HG02973 (cell line): ENCODE measurements at regions not wholly inside any gene's neighbourhood (a gene's known extent, or its start where the extent isn't known, plus 50 kb on each side); places are given as distances from the start of the nearest gene placed in this dataset.

Experiments used
- ATAC-seq: cut with Tn5 transposase; IDR thresholded peaks from one replicate; pipeline ENCODE4 v1.9.1; 2021; ENCODE audit warnings: moderate library complexity; ENCODE audit not compliant: unreplicated experiment

DNA sequence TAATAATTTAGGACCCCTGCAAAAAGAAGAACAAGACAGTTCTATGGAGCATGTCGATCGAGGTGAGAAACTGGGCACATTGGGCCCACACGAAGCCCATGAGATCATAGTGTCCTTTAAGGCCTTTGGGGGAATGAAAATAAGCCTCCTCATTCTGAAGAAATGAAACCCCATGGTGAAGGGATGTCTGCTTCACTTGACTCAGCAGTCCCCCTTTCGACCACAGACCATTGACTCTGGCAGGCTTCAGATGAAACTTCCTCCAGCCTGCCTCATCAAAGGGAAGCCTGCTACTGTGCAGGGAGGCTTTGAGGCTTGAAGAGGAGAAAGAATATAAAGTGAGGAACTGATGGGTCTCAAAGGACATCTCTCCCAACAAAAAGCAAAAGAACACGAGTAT, 144.2 kb upstream of the FBXL4 start:
- ATAC-seq = peak; percentile 93

DNA sequence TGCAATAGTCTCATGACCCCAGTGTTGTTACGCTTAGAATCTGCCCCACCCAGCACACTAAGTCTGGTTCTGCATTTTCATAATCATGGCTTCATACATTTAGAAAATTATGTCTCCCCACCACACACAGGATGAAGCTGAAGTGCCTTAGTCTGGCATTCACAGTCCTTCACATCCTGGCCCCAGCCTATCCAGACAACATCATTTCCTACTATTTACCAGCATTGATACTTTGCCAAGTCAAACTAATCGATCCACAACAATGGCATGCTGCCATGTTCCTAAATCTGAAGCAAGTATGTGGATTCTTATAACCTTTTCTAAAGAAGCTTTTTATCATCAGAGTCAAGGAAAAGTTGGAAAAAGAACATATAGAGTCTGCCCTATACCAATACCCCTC, 132.4 kb upstream of the FBXL4 start:
- no peak for ATAC-seq

GRCh38 chr6:99079058-99079457, 131.3 kb upstream of the FBXL4 start:
- no peak for ATAC-seq

GRCh38 chr6:99073223-99073622, 125.5 kb upstream of the FBXL4 start:
- ATAC-seq = no peak

DNA sequence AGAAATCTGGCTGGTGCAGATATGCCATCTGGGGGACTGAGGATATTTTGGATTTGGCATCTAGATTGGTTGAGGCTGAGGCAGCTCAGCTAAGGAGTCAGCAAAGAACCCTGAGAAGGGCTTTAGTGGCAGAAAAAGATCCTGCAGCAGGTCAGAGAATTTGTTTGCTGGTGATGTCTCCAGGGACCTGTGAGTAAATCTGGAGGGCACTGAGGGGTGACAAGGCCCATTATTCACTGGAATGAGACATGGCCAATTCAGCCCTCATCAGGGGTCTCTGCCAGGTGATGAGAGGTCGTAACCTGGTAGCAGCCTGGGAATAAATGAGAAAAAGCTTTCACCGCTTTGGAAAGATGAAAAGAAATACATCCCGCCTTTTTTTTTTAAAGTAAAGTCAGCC, 118.3 kb upstream of the FBXL4 start:
- no peak for ATAC-seq

- ATAC-seq = no peak
These were observed 117.1 kb upstream of the FBXL4 start for GRCh38 chr6:99064834-99065233.

DNA sequence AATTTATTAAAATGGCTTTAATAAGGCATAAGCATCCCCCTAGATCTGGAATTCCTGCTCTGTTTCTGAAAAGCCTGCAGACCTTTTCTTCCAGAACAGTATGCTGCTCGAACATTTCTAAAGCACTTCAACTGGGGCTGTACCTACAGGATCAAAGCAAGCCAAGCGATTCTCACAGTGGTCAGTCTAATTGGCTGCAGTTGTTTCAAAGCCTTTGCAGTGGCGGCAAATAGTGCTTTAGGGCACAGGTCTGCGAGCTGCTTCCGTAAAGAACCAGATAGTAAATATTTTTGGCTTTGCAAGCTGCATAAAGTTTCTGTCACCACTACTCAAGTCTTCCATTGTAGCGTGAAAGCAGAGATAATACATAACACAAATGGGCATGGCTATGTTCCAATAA, 88.9 kb upstream of the FBXL4 start:
- no peak for ATAC-seq

- ATAC-seq = no peak
These were observed 84.7 kb upstream of the FBXL4 start for GRCh38 chr6:99032396-99032795.

GRCh38 chr6:99031957-99032356, 84.2 kb upstream of the FBXL4 start:
- no peak for ATAC-seq

- ATAC-seq = no peak
These were observed 83.2 kb upstream of the FBXL4 start for GRCh38 chr6:99030915-99031314.

GRCh38 chr6:99026135-99026534, 78.4 kb upstream of the FBXL4 start:
- no peak for ATAC-seq

DNA sequence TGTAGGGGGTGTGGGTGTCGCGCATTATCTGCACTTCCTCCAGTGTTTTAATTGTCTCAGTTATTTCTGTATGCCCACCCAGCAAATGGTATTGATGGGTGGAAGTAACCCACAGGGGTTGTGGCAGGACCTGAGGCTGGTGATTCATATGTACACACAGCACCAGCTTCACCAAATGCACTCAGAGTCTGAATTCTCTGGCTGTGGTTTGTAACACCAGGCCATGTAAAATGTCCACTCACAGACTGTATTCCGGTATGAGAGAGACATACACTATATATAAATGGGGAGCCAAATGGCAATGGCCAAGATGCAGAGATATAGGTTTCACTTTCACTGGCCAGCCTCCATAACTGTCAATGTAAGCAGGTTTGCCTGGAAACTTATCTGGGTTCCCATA, 76.3 kb upstream of the FBXL4 start:
- ATAC-seq = no peak

DNA sequence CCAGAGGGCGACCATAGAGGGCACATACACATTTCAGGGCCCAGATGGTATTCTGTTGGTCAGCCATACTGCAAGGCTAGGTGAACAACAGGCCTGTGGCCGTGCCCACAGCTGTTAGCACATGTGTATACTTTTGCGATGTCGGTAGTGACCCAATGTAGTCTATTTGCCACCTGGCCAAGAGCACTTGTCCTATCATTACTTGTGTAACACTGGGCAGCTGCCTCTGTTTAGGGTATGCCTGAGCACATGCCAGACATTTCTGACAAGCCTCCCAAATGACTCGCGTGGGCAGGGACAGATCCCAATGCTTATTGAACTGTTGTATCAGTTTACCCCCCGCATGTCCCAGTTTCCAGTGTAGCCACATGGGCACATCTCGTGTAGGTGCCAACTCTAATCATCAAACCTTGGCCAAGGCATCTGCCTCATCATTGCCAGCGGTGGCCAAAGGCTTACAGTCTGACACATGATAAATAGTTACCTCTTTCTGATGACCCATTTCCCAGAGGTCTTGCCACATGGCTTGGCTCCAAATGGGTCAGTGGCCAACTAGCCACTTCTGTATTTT, 74.4 kb upstream of the FBXL4 start:
- no peak for ATAC-seq

DNA sequence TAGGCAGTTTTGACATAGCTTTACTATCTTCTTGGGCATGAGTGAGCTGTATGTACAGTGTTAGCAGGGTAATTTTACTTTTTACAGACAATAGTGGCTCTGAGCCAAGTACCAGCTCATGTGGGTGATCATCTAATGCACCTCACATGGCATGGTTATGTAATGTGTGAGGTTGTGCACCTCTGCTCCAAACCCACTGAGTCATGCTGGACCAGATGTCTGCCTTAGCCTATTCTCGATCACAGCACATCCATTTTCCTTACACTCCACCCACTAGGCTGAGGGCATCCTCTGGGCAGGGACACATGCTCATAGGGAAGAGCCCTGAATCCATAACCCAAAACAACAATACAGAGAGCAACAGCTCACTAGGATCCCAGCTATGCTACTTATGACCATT, 71.6 kb upstream of the FBXL4 start:
- no peak for ATAC-seq

DNA sequence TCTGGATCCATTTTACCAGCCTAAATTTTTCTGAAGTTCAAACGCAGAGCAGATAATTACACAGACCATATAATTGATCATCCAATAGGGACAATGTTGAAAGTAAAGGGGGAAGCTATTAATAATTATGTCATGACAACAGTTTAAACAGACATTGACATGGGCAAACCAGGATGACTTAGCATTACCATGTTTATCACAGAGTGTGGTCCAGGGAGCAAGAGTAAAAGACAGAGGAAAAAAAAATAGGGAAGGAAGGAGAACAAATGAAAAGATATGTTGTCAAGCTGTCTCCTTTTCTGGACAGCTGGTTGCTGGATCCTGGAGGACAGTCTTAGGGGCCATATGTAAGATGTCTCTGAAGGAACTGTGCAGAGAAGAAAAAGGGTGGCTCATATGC, 69.4 kb upstream of the FBXL4 start:
- no peak for ATAC-seq

- peak; percentile 63 for ATAC-seq
These were observed 68.6 kb upstream of the FBXL4 start for GRCh38 chr6:99016355-99016754.

- ATAC-seq = no peak
These were observed 66.3 kb upstream of the FBXL4 start for GRCh38 chr6:99014061-99014460.

GRCh38 chr6:99013661-99014060, 65.9 kb upstream of the FBXL4 start:
- ATAC-seq = no peak

DNA sequence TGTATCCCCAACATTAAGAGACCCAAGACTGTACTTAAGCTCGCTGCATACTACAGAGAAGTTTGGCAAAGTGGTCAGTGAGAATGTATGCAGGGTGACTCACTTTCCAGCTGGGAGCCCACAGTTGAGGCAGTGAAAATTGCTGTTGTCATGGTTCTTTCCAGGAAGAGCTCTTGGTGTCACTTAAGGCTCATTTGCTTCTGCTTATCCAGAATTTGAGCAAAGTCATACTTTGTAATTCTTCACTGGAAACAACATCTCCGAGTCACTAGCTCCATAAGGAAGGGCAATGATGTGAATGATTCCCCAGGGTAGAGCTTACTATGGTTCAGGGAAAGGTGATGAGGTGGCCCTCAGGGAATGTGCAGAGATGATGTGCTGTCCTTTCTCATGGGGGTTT, 65.4 kb upstream of the FBXL4 start:
- no peak for ATAC-seq

DNA sequence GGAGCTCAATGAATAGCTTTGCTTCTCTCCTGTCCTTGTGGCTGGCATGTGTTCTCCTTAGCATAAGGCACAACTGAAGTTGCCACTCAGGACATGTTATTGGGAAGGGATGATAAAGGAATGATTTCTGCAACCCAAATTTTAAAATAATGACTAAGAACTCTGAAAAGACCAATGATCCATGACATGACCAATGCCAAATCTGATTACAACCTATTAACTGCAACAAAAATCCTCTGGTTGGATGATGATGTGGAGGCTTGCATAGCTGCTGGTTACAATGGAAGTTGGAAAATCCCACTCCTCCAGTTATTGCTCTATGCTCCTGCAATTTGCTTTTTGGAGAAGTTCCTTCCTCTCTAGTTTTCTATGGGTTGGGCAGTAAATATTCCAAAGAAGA, 63.4 kb upstream of the FBXL4 start:
- ATAC-seq = no peak

- no peak for ATAC-seq
These were observed 55.1 kb upstream of the FBXL4 start for GRCh38 chr6:99002831-99003230.

DNA sequence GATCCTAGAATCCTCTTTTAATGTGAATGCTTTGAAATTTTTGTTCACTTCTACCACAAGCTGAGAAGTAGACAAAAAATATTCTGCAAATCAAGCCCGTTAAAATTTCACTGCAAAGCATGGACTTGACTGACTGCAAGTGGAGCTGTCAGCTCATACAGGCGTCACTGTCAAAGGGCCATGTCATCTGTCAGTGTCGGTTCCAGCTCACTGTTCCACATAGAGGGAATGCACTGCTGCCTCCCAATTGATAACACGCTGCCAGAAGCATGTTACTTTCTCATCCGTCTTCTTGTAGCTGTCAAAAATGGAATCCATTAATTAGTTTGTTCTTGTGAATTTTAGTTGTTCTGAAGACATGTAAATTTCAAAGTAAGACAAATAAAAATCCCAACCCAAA, 50.4 kb upstream of the FBXL4 start:
- ATAC-seq = no peak
